NCI-H187 (cell line): ENCODE measurements at regions not wholly inside any gene's neighbourhood (a gene's known extent, or its start where the extent isn't known, plus 50 kb on each side); places are given as distances from the start of the nearest gene placed in this dataset.
"Not testable (repeated sequence)": the region's sequence is repeated elsewhere in the genome, so short reads cannot be mapped to it uniquely, and the experiment has no call there.

Experiments used
- DNase-seq, 2 experiments: peaks; one replicate each; lab custom pipeline; 2025; lab: John Stamatoyannopoulos, UW

- no peak for DNase-seq
Measured at GRCh38 chr6:169014211-169015197, 239.1 kb downstream of the THBS2 start.

- no peak for DNase-seq
Measured at GRCh38 chr6:169009628-169010027, 244.0 kb downstream of the THBS2 start.

- peak; percentile 8 to 15 for DNase-seq
Measured at GRCh38 chr6:169008641-169009257, 244.9 kb downstream of the THBS2 start.

- DNase-seq: no peak
Measured at GRCh38 chr6:169005166-169005565, 248.5 kb downstream of the THBS2 start.

- no peak for DNase-seq
Measured at GRCh38 chr6:169000022-169000421, 253.6 kb downstream of the THBS2 start.

- no peak for DNase-seq
Measured at GRCh38 chr6:168999392-168999791, 254.3 kb downstream of the THBS2 start.

- no peak for DNase-seq
Measured at GRCh38 chr6:168996356-168996625, 257.4 kb downstream of the THBS2 start.

- DNase-seq: no peak
Measured at GRCh38 chr6:168995526-168996355, 257.9 kb downstream of the THBS2 start.

GRCh38 chr6:168994956-168995355 lies 258.7 kb downstream of the THBS2 start:
- no peak for DNase-seq

GRCh38 chr6:168992446-168993144 lies 261.1 kb downstream of the THBS2 start:
- no peak for DNase-seq

GRCh38 chr6:168991695-168992094 lies 262.0 kb downstream of the THBS2 start:
- not testable (repeated sequence) for DNase-seq

- DNase-seq: no peak
Measured at GRCh38 chr6:168990019-168990751, 263.5 kb downstream of the THBS2 start.

- DNase-seq: no peak
Measured at GRCh38 chr6:168989421-168989820, 264.2 kb downstream of the THBS2 start.

- no peak for DNase-seq
Measured at GRCh38 chr6:168988801-168989200, 264.8 kb downstream of the THBS2 start.

- DNase-seq: no peak
Measured at GRCh38 chr6:168988280-168988679, 265.4 kb downstream of the THBS2 start.

GRCh38 chr6:168985705-168986104 lies 267.9 kb downstream of the THBS2 start:
- DNase-seq: no peak

GRCh38 chr6:168983925-168984324 lies 269.7 kb downstream of the THBS2 start:
- DNase-seq: no peak

GRCh38 chr6:168981187-168981586 lies 272.5 kb downstream of the THBS2 start:
- no peak for DNase-seq

GRCh38 chr6:168979254-168979653 lies 274.4 kb downstream of the THBS2 start:
- no peak for DNase-seq

GRCh38 chr6:168972128-168972527 lies 281.5 kb downstream of the THBS2 start:
- DNase-seq: no peak

GRCh38 chr6:168971549-168971948 lies 282.1 kb downstream of the THBS2 start:
- no peak for DNase-seq
